IPS-15b (cell line): ENCODE measurements at regions not wholly inside any gene's neighbourhood (a gene's known extent, or its start where the extent isn't known, plus 50 kb on each side); places are given as distances from the start of the nearest gene placed in this dataset.

ENCODE experiments used
- H3K27me3 ChIP-seq: one replicate; pipeline ENCODE4 v1.6.1; 2013; ENCODE audit warnings: low read length; ENCODE audit not compliant: control insufficient read depth, insufficient read depth
- H3K36me3 ChIP-seq: one replicate; pipeline ENCODE4 v1.6.1; 2013; ENCODE audit warnings: low read length; ENCODE audit not compliant: control insufficient read depth, insufficient read depth
- H3K4me1 ChIP-seq: one replicate; pipeline ENCODE4 v1.6.1; 2013; ENCODE audit warnings: mild to moderate bottlenecking, low read length; ENCODE audit not compliant: control insufficient read depth, insufficient read depth
- H3K4me3 ChIP-seq: one replicate; pipeline ENCODE4 v1.5.1; 2013; ENCODE audit warnings: low read depth, low read length
- H3K9ac ChIP-seq: one replicate; pipeline ENCODE4 v1.6.1; 2013; ENCODE audit warnings: low read depth, mild to moderate bottlenecking, low read length
- H3K9me3 ChIP-seq: one replicate; pipeline ENCODE4 v1.6.1; 2013; ENCODE audit warnings: mild to moderate bottlenecking, low read length; ENCODE audit not compliant: control insufficient read depth, insufficient read depth

DNA sequence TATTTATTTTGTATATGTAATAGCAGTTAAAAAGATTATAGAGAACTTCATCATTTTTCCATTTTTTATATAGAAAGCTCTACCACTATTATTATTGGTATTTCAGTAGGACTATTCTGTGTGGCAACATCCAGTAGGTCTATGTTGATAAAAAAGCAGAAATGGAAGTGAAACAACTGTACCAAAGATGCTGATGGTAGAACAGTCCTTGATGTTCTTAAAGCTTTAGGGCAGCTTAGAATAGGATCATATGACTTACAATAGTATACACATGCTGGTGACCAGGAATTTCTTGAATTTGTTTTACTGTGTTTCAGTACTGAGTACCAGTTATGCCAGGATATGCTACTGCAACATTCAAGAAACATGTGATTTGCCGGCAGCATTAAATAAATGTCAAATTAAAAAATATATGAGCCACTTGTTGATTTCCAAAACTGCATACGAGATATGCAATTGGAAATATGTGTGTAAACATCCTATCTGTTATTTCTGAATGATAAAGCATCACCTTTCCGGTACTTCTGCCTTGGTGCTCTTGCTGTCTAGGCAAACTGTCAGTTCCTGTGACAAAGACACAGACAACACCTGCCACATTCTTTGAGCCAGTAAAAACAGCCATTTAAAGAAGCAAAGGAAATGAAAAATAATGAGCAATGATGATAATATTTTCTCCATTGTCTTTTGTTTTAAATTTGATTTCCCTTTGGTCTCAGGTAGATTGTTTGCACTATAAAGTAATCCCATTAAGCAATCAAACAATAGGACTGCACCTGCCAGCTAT lies 649.2 kb downstream of the ZPLD1 start:
- Histone ChIP-seq H3K4me1 (no peaks in the 10 kb centered on the region), H3K9ac (no peak overlapping the region), H3K4me3 (no peak overlapping the region), H3K9me3 (no peaks in the 10 kb centered on the region), H3K36me3 (no peaks in the 10 kb centered on the region), H3K27me3 (no peaks in the 10 kb centered on the region)

DNA sequence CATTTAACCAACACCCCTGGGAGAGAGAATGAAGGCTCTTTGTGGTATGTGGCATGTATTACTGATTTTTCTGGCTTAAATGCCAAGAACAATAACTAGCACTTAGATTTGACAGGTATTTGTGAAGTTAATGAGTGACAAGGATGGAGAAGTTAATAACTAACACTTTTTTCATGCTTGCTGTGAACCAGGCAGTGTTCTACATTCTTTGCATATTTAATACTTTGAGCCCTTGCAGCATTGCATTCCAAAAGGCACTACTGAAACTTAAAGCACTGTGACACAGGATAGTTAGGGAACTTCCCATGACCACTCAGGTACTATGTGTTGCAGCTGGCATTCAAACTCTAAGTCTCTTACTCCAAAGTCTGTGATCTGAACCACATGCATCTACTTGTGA lies 650.6 kb downstream of the ZPLD1 start:
- Histone ChIP-seq H3K4me3 (no peak overlapping the region), H3K9me3 (no peaks in the 10 kb centered on the region), H3K9ac (no peak overlapping the region), H3K36me3 (no peaks in the 10 kb centered on the region), H3K4me1 (no peaks in the 10 kb centered on the region), H3K27me3 (no peaks in the 10 kb centered on the region)

GRCh38 chr3:103089758-103090157 lies 654.9 kb downstream of the ZPLD1 start:
- Histone ChIP-seq H3K27me3 (no peaks in the 10 kb centered on the region), H3K9me3 (no peaks in the 10 kb centered on the region), H3K36me3 (no peaks in the 10 kb centered on the region), H3K9ac (no peak overlapping the region), H3K4me1 (no peaks in the 10 kb centered on the region), H3K4me3 (no peak overlapping the region)

GRCh38 chr3:103105206-103105605 lies 670.4 kb downstream of the ZPLD1 start:
- no peaks in the 10 kb centered on the region for H3K9me3 ChIP-seq
- no peaks in the 10 kb centered on the region for H3K36me3 ChIP-seq
- H3K4me1 ChIP-seq, result no peaks in the 10 kb centered on the region
- no peaks in the 10 kb centered on the region for H3K27me3 ChIP-seq
- no peak overlapping the region for H3K4me3 ChIP-seq
- H3K9ac ChIP-seq, result no peak overlapping the region

- Histone ChIP-seq H3K27me3 (no peaks in the 10 kb centered on the region), H3K36me3 (no peaks in the 10 kb centered on the region), H3K4me1 (no peaks in the 10 kb centered on the region), H3K9ac (no peak overlapping the region), H3K4me3 (no peak overlapping the region), H3K9me3 (no peaks in the 10 kb centered on the region)
Observed at GRCh38 chr3:103112273-103112672, 677.5 kb downstream of the ZPLD1 start.

- Histone ChIP-seq H3K4me1 (no peaks in the 10 kb centered on the region), H3K36me3 (no peaks in the 10 kb centered on the region), H3K27me3 (no peaks in the 10 kb centered on the region), H3K9ac (no peak overlapping the region), H3K9me3 (no peaks in the 10 kb centered on the region), H3K4me3 (no peak overlapping the region)
Observed at GRCh38 chr3:103126115-103126514, 691.3 kb downstream of the ZPLD1 start.

- Histone ChIP-seq H3K9ac (no peak overlapping the region), H3K9me3 (no peaks in the 10 kb centered on the region), H3K4me1 (no peaks in the 10 kb centered on the region), H3K4me3 (no peak overlapping the region), H3K36me3 (no peaks in the 10 kb centered on the region), H3K27me3 (no peaks in the 10 kb centered on the region)
Observed at GRCh38 chr3:103127098-103127630, 692.3 kb downstream of the ZPLD1 start.

- H3K36me3 ChIP-seq, result no peaks in the 10 kb centered on the region
- H3K27me3 ChIP-seq, result no peaks in the 10 kb centered on the region
- no peak overlapping the region for H3K9ac ChIP-seq
- H3K4me1 ChIP-seq, result no peaks in the 10 kb centered on the region
- H3K9me3 ChIP-seq, result no peaks in the 10 kb centered on the region
- no peak overlapping the region for H3K4me3 ChIP-seq
Observed at GRCh38 chr3:103127737-103128136, 692.9 kb downstream of the ZPLD1 start.

DNA sequence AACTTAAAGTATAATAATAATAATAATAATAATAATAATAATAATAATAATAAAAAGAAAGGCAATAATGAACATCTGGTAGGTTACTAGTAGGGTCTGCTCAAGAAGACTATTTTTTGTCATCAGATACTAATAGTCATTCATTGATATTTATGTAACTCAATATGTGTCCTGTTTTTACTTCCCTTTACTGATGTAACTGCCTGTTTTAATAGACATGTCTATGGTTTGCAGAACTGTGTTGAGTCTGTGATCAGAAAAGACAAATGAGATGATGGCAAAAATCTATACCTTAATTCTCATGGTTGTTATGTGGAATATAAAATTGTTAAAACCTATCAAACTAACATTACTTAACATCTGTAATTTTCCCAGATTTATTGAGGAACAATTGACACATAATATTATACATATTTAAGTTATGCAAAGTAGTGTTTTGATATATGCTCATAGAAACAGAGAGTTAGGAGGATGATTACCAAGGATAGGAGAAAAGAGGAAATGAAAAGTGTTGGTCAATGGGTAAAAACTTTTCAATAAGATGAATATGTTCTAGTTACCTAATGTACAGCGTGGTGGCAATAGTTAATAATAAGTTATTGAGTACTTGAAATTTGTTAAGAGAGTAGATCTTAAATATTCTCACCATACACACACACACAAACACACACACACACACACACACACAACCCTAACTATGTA lies 699.4 kb downstream of the ZPLD1 start:
- H3K4me3 ChIP-seq, result no peak overlapping the region
- H3K36me3 ChIP-seq, result no peaks in the 10 kb centered on the region
- H3K9me3 ChIP-seq, result no peaks in the 10 kb centered on the region
- H3K9ac ChIP-seq, result no peak overlapping the region
- H3K27me3 ChIP-seq, result no peaks in the 10 kb centered on the region
- no peaks in the 10 kb centered on the region for H3K4me1 ChIP-seq

GRCh38 chr3:103136621-103137020 lies 701.8 kb downstream of the ZPLD1 start:
- Histone ChIP-seq H3K27me3 (no peaks in the 10 kb centered on the region), H3K4me3 (no peak overlapping the region), H3K9ac (no peak overlapping the region), H3K4me1 (no peaks in the 10 kb centered on the region), H3K36me3 (no peaks in the 10 kb centered on the region), H3K9me3 (no peaks in the 10 kb centered on the region)

- no peaks in the 10 kb centered on the region for H3K27me3 ChIP-seq
- no peaks in the 10 kb centered on the region for H3K4me1 ChIP-seq
- no peak overlapping the region for H3K9ac ChIP-seq
- H3K4me3 ChIP-seq, result no peak overlapping the region
- no peaks in the 10 kb centered on the region for H3K36me3 ChIP-seq
- no peaks in the 10 kb centered on the region for H3K9me3 ChIP-seq
Observed at GRCh38 chr3:103137830-103138229, 703.0 kb downstream of the ZPLD1 start.

- no peaks in the 10 kb centered on the region for H3K4me1 ChIP-seq
- no peaks in the 10 kb centered on the region for H3K36me3 ChIP-seq
- no peak overlapping the region for H3K9ac ChIP-seq
- H3K27me3 ChIP-seq, result no peaks in the 10 kb centered on the region
- H3K4me3 ChIP-seq, result no peak overlapping the region
- H3K9me3 ChIP-seq, result no peaks in the 10 kb centered on the region
Observed at GRCh38 chr3:103158183-103158582, 723.4 kb downstream of the ZPLD1 start.
